ENCODE measurements at regions not wholly inside any gene's neighbourhood (a gene's known extent, or its start where the extent isn't known, plus 50 kb on each side); places are given as distances from the start of the nearest gene placed in this dataset.

DNA sequence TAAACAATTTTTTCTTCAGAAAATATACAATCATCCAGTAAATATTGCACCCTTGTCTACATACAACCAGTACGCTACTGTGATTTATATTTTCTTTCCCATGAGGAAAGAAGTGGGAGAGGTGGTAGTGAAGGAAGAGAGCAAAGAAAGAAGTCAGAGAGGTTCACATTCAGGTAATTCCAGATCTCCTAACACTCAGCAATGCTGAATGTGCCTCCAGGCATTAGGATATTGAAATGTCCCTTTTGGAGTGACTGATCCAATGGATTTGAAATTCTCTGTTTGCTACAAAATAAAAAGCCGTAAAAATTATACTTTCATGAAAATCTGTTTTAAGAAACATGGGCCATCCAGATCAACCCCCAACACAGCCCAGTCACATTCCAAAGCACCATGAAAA is 211.9 kb upstream of the NR3C2 start:
- TF ChIP-seq EZH2 (IDR thresholded peaks at IDR 0.05; ENCODE audit: insufficient read depth, poor library complexity, severe bottlenecking) (no peak), EZH2phosphoT487 (IDR thresholded peaks at IDR 0.05; ENCODE audit: insufficient read depth, low read depth) (no peak)
